ENCODE measurements at regions not wholly inside any gene's neighbourhood (a gene's known extent, or its start where the extent isn't known, plus 50 kb on each side); places are given as distances from the start of the nearest gene placed in this dataset.

- Histone ChIP-seq H3K9me3 (ENCODE audit: control insufficient read depth, insufficient read depth, low read depth, low read length) (0 out of 2 replicates have a peak, but pooled peaks cover 6% of the 10 kb centered on the region), H3K4me1 (ENCODE audit: control insufficient read depth, insufficient read depth, low read length) (no peaks in the 10 kb centered on the region), H3K27me3 (ENCODE audit: control insufficient read depth, insufficient read depth, low read length) (no peaks in the 10 kb centered on the region), H3K27ac (ENCODE audit: low read length) (no peak overlapping the region), H3K36me3 (ENCODE audit: control insufficient read depth, insufficient read depth, low read length) (no peaks in the 10 kb centered on the region), H3K4me3 (ENCODE audit: low read depth in 2 of 2, low read length in 2 of 2) (no peak overlapping the region)
- ChIA-PET POLR2A (no interaction called here), CTCF (interaction anchor here (0.6 kb wide), 2 partner anchors 40 to 234 kb away, joined by 3 to 8 read pairs; no protein-coding TSS in a partner anchor)
- DNase-seq (ENCODE audit: low read depth, low spot score) (no peak), ATAC-seq (no peak)
- intact Hi-C loops (cut with micrococcal nuclease; ENCODE audit: unreplicated experiment): no loop called here
- BruUV-seq (replicated peaks): no TSS peak
- in situ Hi-C loops (cut with HindIII; ENCODE audit: low pct_unique_long_range_greater_than_20kb, low sequenced_read_pairs): no loop called here
- no peak for TF ChIP-seq TCF7L2 (IDR thresholded peaks at IDR 0.05; ENCODE audit: low read depth, low read length)
These were observed 275.9 kb downstream of the RBM43 start for GRCh38 chr2:150985741-150986140.

GRCh38 chr2:150983314-150983897, 278.3 kb downstream of the RBM43 start:
- no peak for ATAC-seq
- Histone ChIP-seq H3K27me3 (ENCODE audit: control insufficient read depth, insufficient read depth, low read length) (no peaks in the 10 kb centered on the region), H3K4me1 (ENCODE audit: control insufficient read depth, insufficient read depth, low read length) (no peaks in the 10 kb centered on the region), H3K9me3 (ENCODE audit: control insufficient read depth, insufficient read depth, low read depth, low read length) (no peaks in the 10 kb centered on the region), H3K4me3 (ENCODE audit: low read depth in 2 of 2, low read length in 2 of 2) (no peak overlapping the region), H3K36me3 (ENCODE audit: control insufficient read depth, insufficient read depth, low read length) (no peaks in the 10 kb centered on the region), H3K27ac (ENCODE audit: low read length) (no peak overlapping the region)
- no TSS peak for BruUV-seq (replicated peaks)
- intact Hi-C loops (cut with micrococcal nuclease; ENCODE audit: unreplicated experiment): no loop called here
- TF ChIP-seq SIN3A (IDR thresholded peaks at IDR 0.05; ENCODE audit: borderline replicate concordance, insufficient read depth, low read depth, low read length): no peak
- ChIA-PET POLR2A (no interaction called here), CTCF (no interaction called here)
- in situ Hi-C loops (cut with HindIII; ENCODE audit: low pct_unique_long_range_greater_than_20kb, low sequenced_read_pairs): no loop called here
- DNase-seq (ENCODE audit: low read depth, low spot score): no peak

GRCh38 chr2:150981826-150982225, 279.8 kb downstream of the RBM43 start:
- no peaks in the 10 kb centered on the region for H3K4me1 ChIP-seq (ENCODE audit: control insufficient read depth, insufficient read depth, low read length)
- ATAC-seq: no peak
- ChIA-PET CTCF (no interaction called here), POLR2A (no interaction called here)
- H3K27ac ChIP-seq (ENCODE audit: low read length): no peak overlapping the region
- no TSS peak for BruUV-seq (replicated peaks)
- no peaks in the 10 kb centered on the region for H3K36me3 ChIP-seq (ENCODE audit: control insufficient read depth, insufficient read depth, low read length)
- TF ChIP-seq REST (IDR thresholded peaks at IDR 0.05; ENCODE audit: insufficient read depth in 1 of 2, low read depth in 2 of 2, low read length in 1 of 2): no peak
- no peak for TF ChIP-seq POLR2AphosphoS5 (IDR thresholded peaks at IDR 0.05; ENCODE audit: low read depth, low read length)
- TF ChIP-seq SIN3A (IDR thresholded peaks at IDR 0.05; ENCODE audit: borderline replicate concordance, insufficient read depth, low read depth, low read length): no peak
- TF ChIP-seq TCF7L2 (IDR thresholded peaks at IDR 0.05; ENCODE audit: low read depth, low read length): no peak
- no peak for TF ChIP-seq CTCF (IDR thresholded peaks at IDR 0.05)
- in situ Hi-C loops (cut with HindIII; ENCODE audit: low pct_unique_long_range_greater_than_20kb, low sequenced_read_pairs): no loop called here
- no peaks in the 10 kb centered on the region for H3K27me3 ChIP-seq (ENCODE audit: control insufficient read depth, insufficient read depth, low read length)
- no peaks in the 10 kb centered on the region for H3K9me3 ChIP-seq (ENCODE audit: control insufficient read depth, insufficient read depth, low read depth, low read length)
- H3K4me3 ChIP-seq (ENCODE audit: low read depth in 2 of 2, low read length in 2 of 2): no peak overlapping the region
- DNase-seq (ENCODE audit: low read depth, low spot score): no peak
- intact Hi-C loops (cut with micrococcal nuclease; ENCODE audit: unreplicated experiment): no loop called here
